Activated T-helper 1 cell treated with anti-CD3 and anti-CD28 coated beads, Interleukin-12 subunit alpha, Interleukin-12 subunit beta, Interleukin-2, Interleukin-4 antibody, amounts not matched to agents 30 ng/mL and 10 ng/mL and 1 ng/mL, durations not matched to agents 14 hours and 24 hours and 36 hours (primary cell): ENCODE measurements at regions not wholly inside any gene's neighbourhood (a gene's known extent, or its start where the extent isn't known, plus 50 kb on each side); places are given as distances from the start of the nearest gene placed in this dataset.
"Not testable (repeated sequence)": the region's sequence is repeated elsewhere in the genome, so short reads cannot be mapped to it uniquely, and the experiment has no call there.

ENCODE experiments used
- DNase-seq: peaks from one replicate; pipeline ENCODE4 v3.0.0; 2021; ENCODE audit warnings: low spot score
- H3K27ac Mint-ChIP-seq: one replicate; pipeline ENCODE4 v1.8.0; 2021; ENCODE audit warnings: mild to moderate bottlenecking, mixed read lengths
- H3K27me3 Mint-ChIP-seq: one replicate; pipeline ENCODE4 v1.8.0; 2022; ENCODE audit warnings: mild to moderate bottlenecking, moderate library complexity, mixed read lengths; ENCODE audit not compliant: insufficient read depth
- H3K36me3 Mint-ChIP-seq: one replicate; pipeline ENCODE4 v1.8.0; 2021; ENCODE audit warnings: low read depth, mixed read lengths
- H3K4me1 Mint-ChIP-seq: one replicate; pipeline ENCODE4 v1.8.0; 2021; ENCODE audit warnings: low read depth, mixed read lengths
- H3K4me3 Mint-ChIP-seq: one replicate; pipeline ENCODE4 v1.8.0; 2021; ENCODE audit warnings: mild to moderate bottlenecking, moderate library complexity, mixed read lengths
- H3K9me3 Mint-ChIP-seq: one replicate; pipeline ENCODE4 v1.8.0; 2021; ENCODE audit warnings: mixed read lengths
- intact Hi-C: fragments of 100-400 bp; cut with micrococcal nuclease; formaldehyde crosslinking; loops from one replicate; pipeline ENCODE4 v1.15.1; 2024

GRCh38 chr4:127449449-127449848 lies 183.3 kb upstream of the INTU start:
- Mint-ChIP-seq H3K4me1 (no peaks in the 10 kb centered on the region), H3K27ac (no peak overlapping the region), H3K4me3 (no peak overlapping the region), H3K36me3 (no peaks in the 10 kb centered on the region), H3K27me3 (no peaks in the 10 kb centered on the region), H3K9me3 (no peaks in the 10 kb centered on the region)
- intact Hi-C loops: no loop called here
- no peak for DNase-seq

GRCh38 chr4:127450276-127450675 lies 182.5 kb upstream of the INTU start:
- H3K4me3 Mint-ChIP-seq: no peak overlapping the region
- H3K27ac Mint-ChIP-seq: no peak overlapping the region
- H3K27me3 Mint-ChIP-seq: no peaks in the 10 kb centered on the region
- no peaks in the 10 kb centered on the region for H3K9me3 Mint-ChIP-seq
- intact Hi-C loops: no loop called here
- no peaks in the 10 kb centered on the region for H3K36me3 Mint-ChIP-seq
- no peak for DNase-seq
- no peaks in the 10 kb centered on the region for H3K4me1 Mint-ChIP-seq

- no peaks in the 10 kb centered on the region for H3K36me3 Mint-ChIP-seq
- no peak overlapping the region for H3K27ac Mint-ChIP-seq
- H3K4me3 Mint-ChIP-seq: no peak overlapping the region
- intact Hi-C loops: no loop called here
- no peak for DNase-seq
- no peaks in the 10 kb centered on the region for H3K27me3 Mint-ChIP-seq
- H3K9me3 Mint-ChIP-seq: peaks cover 7% of the 10 kb centered on the region
- H3K4me1 Mint-ChIP-seq: no peaks in the 10 kb centered on the region
Observed at GRCh38 chr4:127463883-127464282, 168.9 kb upstream of the INTU start.

- Mint-ChIP-seq H3K9me3 (no peaks in the 10 kb centered on the region), H3K4me1 (no peaks in the 10 kb centered on the region), H3K36me3 (no peaks in the 10 kb centered on the region), H3K27ac (no peak overlapping the region), H3K27me3 (no peaks in the 10 kb centered on the region), H3K4me3 (no peak overlapping the region)
- DNase-seq: no peak
- intact Hi-C loops: no loop called here
Observed at GRCh38 chr4:127469542-127469941, 163.2 kb upstream of the INTU start.

- Mint-ChIP-seq H3K27me3 (no peaks in the 10 kb centered on the region), H3K9me3 (no peaks in the 10 kb centered on the region), H3K36me3 (no peaks in the 10 kb centered on the region), H3K27ac (no peak overlapping the region), H3K4me3 (no peak overlapping the region), H3K4me1 (no peaks in the 10 kb centered on the region)
- intact Hi-C loops: no loop called here
- no peak for DNase-seq
Observed at GRCh38 chr4:127469959-127470809, 162.6 kb upstream of the INTU start.

GRCh38 chr4:127478271-127478670 lies 154.5 kb upstream of the INTU start:
- H3K4me1 Mint-ChIP-seq, H3K27ac Mint-ChIP-seq, DNase-seq, H3K36me3 Mint-ChIP-seq, intact Hi-C loops, H3K4me3 Mint-ChIP-seq, H3K27me3 Mint-ChIP-seq, H3K9me3 Mint-ChIP-seq: not testable (repeated sequence)

GRCh38 chr4:127479031-127479622 lies 153.6 kb upstream of the INTU start:
- intact Hi-C loops: no loop called here

GRCh38 chr4:127482049-127482448 lies 150.7 kb upstream of the INTU start:
- H3K4me3 Mint-ChIP-seq: no peak overlapping the region
- H3K27me3 Mint-ChIP-seq: no peaks in the 10 kb centered on the region
- H3K27ac Mint-ChIP-seq: no peak overlapping the region
- no peak for DNase-seq
- no peaks in the 10 kb centered on the region for H3K9me3 Mint-ChIP-seq
- no peaks in the 10 kb centered on the region for H3K36me3 Mint-ChIP-seq
- intact Hi-C loops: no loop called here
- H3K4me1 Mint-ChIP-seq: no peaks in the 10 kb centered on the region

More at GRCh38 chr4:127479031-127479622, 153.6 kb upstream of the INTU start:
- H3K9me3 Mint-ChIP-seq: no peaks in the 10 kb centered on the region
- no peak overlapping the region for H3K4me3 Mint-ChIP-seq
- no peak for DNase-seq
- no peaks in the 10 kb centered on the region for H3K27me3 Mint-ChIP-seq
- H3K36me3 Mint-ChIP-seq: no peaks in the 10 kb centered on the region
- no peaks in the 10 kb centered on the region for H3K4me1 Mint-ChIP-seq
- H3K27ac Mint-ChIP-seq: no peak overlapping the region

GRCh38 chr4:127484117-127484516 lies 148.6 kb upstream of the INTU start:
- Mint-ChIP-seq H3K4me3 (no peak overlapping the region), H3K36me3 (no peaks in the 10 kb centered on the region), H3K27ac (no peak overlapping the region), H3K9me3 (no peaks in the 10 kb centered on the region), H3K4me1 (no peaks in the 10 kb centered on the region), H3K27me3 (no peaks in the 10 kb centered on the region)
- intact Hi-C loops: no loop called here
- no peak for DNase-seq

GRCh38 chr4:127486248-127486647 lies 146.5 kb upstream of the INTU start:
- no peaks in the 10 kb centered on the region for H3K36me3 Mint-ChIP-seq
- no peak overlapping the region for H3K4me3 Mint-ChIP-seq
- no peaks in the 10 kb centered on the region for H3K9me3 Mint-ChIP-seq
- H3K4me1 Mint-ChIP-seq: no peaks in the 10 kb centered on the region
- no peaks in the 10 kb centered on the region for H3K27me3 Mint-ChIP-seq
- H3K27ac Mint-ChIP-seq: no peak overlapping the region
- no peak for DNase-seq
- intact Hi-C loops: no loop called here

GRCh38 chr4:127491571-127491970 lies 141.2 kb upstream of the INTU start:
- no peak overlapping the region for H3K27ac Mint-ChIP-seq
- intact Hi-C loops: no loop called here
- no peaks in the 10 kb centered on the region for H3K36me3 Mint-ChIP-seq
- DNase-seq: no peak
- H3K27me3 Mint-ChIP-seq: no peaks in the 10 kb centered on the region
- H3K9me3 Mint-ChIP-seq: no peaks in the 10 kb centered on the region
- no peak overlapping the region for H3K4me3 Mint-ChIP-seq
- H3K4me1 Mint-ChIP-seq: no peaks in the 10 kb centered on the region

- H3K4me1 Mint-ChIP-seq, H3K36me3 Mint-ChIP-seq, H3K27me3 Mint-ChIP-seq, H3K9me3 Mint-ChIP-seq, H3K27ac Mint-ChIP-seq, DNase-seq, H3K4me3 Mint-ChIP-seq, intact Hi-C loops: not testable (repeated sequence)
Observed at GRCh38 chr4:127496875-127497274, 135.9 kb upstream of the INTU start.

GRCh38 chr4:127498366-127498765 lies 134.4 kb upstream of the INTU start:
- peaks cover 2% of the 10 kb centered on the region for H3K27me3 Mint-ChIP-seq
- no peaks in the 10 kb centered on the region for H3K9me3 Mint-ChIP-seq
- no peaks in the 10 kb centered on the region for H3K36me3 Mint-ChIP-seq
- DNase-seq: no peak
- intact Hi-C loops: no loop called here
- H3K4me1 Mint-ChIP-seq: no peaks in the 10 kb centered on the region
- H3K4me3 Mint-ChIP-seq: no peak overlapping the region
- no peak overlapping the region for H3K27ac Mint-ChIP-seq
